AG09319 (cell line): ENCODE measurements at regions not wholly inside any gene's neighbourhood (a gene's known extent, or its start where the extent isn't known, plus 50 kb on each side); places are given as distances from the start of the nearest gene placed in this dataset.
"Not testable (repeated sequence)": the region's sequence is repeated elsewhere in the genome, so short reads cannot be mapped to it uniquely, and the experiment has no call there.

Experiments used
- DNase-seq: peaks from one replicate; pipeline ENCODE4 v3.0.0-alpha.2; 2010; ENCODE audit warnings: low read depth; ENCODE audit errors: extremely low read depth
- CTCF ChIP-seq: IDR thresholded peaks from 2 replicates; pipeline ENCODE4 v1.5.1; 2011; ENCODE audit warnings: low read depth, mild to moderate bottlenecking, inconsistent platforms, low read length, moderate library complexity

DNA sequence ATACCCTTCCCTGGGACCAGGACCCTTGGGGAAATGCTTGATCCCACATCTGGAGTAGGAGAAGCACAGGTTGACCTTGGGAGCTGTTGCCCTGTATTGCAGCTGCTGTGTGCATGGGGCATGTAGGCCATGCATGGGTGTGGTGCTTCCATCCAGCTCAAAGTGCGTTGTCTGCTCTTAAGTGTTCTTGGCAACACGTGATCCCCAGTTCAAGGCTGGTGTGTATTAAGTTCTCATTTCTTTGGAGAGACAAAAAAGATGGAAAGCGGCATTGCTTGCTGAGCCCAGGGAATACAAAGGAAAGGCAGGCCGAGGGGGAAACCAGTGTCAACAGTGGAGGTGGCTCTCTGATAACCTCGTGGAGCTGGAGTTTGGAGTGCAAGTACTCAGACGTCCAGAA is 110.7 kb downstream of the RTP5 start:
- TF ChIP-seq CTCF = no peak
- DNase-seq = no peak

GRCh38 chr2:241981076-241981700 is 111.7 kb downstream of the RTP5 start:
- no peak for DNase-seq
- no peak for TF ChIP-seq CTCF

GRCh38 chr2:241982706-241983570 is 113.4 kb downstream of the RTP5 start:
- no peak for TF ChIP-seq CTCF
- no peak for DNase-seq

DNA sequence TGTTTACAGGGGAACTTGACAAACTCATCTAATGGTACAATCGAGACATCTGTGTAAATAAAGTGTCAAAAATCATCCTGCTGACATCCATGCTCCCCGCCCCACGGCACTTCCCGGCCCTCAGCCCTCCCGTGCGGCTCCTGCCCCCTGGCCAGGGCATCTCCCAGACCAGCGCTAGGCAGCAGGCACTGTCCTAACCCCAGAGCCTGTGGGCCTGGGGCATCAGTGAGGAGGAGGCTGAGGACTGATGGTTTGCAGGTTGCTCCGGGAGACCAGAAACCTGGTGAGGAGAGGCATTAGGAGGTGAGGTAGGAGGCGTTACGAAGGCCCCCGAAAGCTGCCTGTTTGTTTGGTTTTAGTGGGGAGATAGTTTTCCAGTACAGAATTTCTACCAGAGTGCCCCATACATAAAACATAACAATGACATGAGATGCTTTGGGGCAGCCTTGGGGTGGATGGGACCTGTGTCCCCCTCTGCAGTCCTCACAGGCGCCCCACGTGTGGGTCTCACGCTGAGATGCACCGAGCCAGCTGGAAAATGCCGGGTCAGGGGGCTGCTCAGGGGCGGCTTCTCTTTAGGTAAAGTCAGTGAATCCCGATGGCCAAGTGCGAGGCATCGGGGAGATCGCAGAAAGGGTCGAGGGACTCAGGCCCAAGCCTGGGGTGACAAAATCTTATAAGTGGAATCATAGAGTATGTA is 114.2 kb downstream of the RTP5 start:
- DNase-seq = no peak
- no peak for TF ChIP-seq CTCF

GRCh38 chr2:241984271-241984655 is 114.7 kb downstream of the RTP5 start:
- TF ChIP-seq CTCF = no peak
- no peak for DNase-seq

- DNase-seq = no peak
- no peak for TF ChIP-seq CTCF
Measured at GRCh38 chr2:241984658-241985057, 115.1 kb downstream of the RTP5 start.

DNA sequence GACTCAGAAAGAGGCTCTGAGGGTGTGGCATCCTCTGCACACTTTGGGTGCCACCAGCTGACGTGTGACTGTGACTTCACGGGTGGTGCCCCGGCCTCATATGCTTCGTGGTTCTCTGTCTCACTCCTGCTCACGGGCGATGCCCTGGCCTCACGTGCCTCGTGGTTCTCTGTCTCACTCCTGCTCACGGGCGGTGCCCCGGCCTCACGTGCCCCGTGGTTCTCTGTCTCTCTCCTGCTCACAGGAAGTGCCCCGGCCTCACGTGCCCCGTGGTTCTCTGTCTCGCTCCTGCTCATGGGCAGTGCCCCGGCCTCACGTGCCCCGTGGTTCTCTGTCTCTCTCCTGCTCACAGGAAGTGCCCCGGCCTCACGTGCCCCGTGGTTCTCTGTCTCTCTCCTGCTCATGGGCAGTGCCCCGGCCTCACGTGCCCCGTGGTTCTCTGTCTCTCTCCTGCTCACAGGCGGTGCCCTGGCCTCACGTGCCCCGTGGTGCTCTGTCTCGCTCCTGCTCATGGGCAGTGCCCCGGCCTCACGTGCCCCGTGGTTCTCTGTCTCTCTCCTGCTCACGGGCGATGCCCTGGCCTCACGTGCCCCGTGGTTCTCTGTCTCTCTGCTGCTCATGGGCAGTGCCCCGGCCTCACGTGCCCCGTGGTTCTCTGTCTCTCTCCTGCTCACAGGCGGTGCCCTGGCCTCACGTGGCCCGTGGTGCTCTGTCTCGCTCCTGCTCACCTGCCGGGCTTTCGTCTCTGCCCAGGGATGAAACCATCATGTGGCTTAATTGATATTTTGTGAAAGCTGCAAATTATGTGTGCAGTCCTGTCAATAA is 115.8 kb downstream of the RTP5 start:
- DNase-seq = not testable (repeated sequence)
